ENCODE measurements at regions not wholly inside any gene's neighbourhood (a gene's known extent, or its start where the extent isn't known, plus 50 kb on each side); places are given as distances from the start of the nearest gene placed in this dataset.

DNA sequence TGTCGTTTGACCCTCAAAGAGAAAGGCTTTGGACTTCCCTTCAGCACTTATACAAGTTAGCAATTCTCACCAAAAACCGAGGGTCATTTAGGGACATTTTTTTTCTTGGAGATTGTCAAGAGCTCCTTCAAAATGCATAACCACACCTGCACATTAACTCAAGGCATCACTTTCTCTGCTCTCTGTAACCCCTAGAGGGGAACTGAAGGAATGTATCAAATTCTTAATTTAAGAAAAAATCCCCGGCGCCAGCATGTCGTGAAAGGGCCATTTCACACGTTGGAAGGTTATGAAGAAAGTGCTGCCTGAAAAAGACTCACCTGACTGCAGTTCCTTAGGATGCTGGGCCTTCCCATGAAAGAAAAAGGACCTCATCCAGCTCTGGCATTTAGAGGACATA, 131.6 kb upstream of the ZC3H12A start:
- ChIA-PET CTCF (no interaction called here), POLR2A (no interaction called here), RAD21 (ENCODE audit: low non-redundant PET in 1 of 2, low total read pairs in 2 of 2, uncharacterized antibody in 2 of 2, unreplicated experiment in 2 of 2) (no interaction called here)
- no peak overlapping the region for H2AFZ ChIP-seq (ENCODE audit: low read depth, low read length, poor library complexity, severe bottlenecking)
- no peaks in the 10 kb centered on the region for H3K9me2 ChIP-seq (ENCODE audit: insufficient read depth)
- H3K9ac ChIP-seq (ENCODE audit: low read length), result no peak overlapping the region
- no peak overlapping the region for H3K4me3 ChIP-seq (replicated peaks in 1 of 2; ENCODE audit: low read depth in 1 of 2, low read length in 2 of 2)
- BruUV-seq (replicated peaks), result no TSS peak
- intact Hi-C loops (cut with micrococcal nuclease), result no loop called here
- no peak overlapping the region for H3K4me2 ChIP-seq (ENCODE audit: low read length)
- no peaks in the 10 kb centered on the region for H4K20me1 ChIP-seq (ENCODE audit: insufficient read depth)
- DNase-seq (ENCODE audit: low read depth, low spot score), result no peak
- H3K27ac ChIP-seq (ENCODE audit: low read depth, low read length), result no peak overlapping the region
- H3K36me3 ChIP-seq (ENCODE audit: control insufficient read depth in 1 of 2, insufficient read depth in 2 of 2, low read length in 2 of 2), result no peaks in the 10 kb centered on the region
- H3K27me3 ChIP-seq (ENCODE audit: insufficient read depth, low read length), result peaks cover 20% of the 10 kb centered on the region; the same call in 1 of the 2 replicates
- H3K79me2 ChIP-seq (ENCODE audit: insufficient read depth, low read length), result no peaks in the 10 kb centered on the region
- H3K4me1 ChIP-seq (ENCODE audit: control insufficient read depth in 1 of 2, insufficient read depth in 2 of 2, low read length in 2 of 2), result no peaks in the 10 kb centered on the region
- TF ChIP-seq ELF1 (IDR thresholded peaks at IDR 0.05; ENCODE audit: borderline replicate concordance, low read depth) (no peak), SP1 (IDR thresholded peaks at IDR 0.05; ENCODE audit: low read depth) (no peak), SRF (IDR thresholded peaks at IDR 0.05; ENCODE audit: low read depth) (no peak)
- TF ChIP-seq, protein P1, sequence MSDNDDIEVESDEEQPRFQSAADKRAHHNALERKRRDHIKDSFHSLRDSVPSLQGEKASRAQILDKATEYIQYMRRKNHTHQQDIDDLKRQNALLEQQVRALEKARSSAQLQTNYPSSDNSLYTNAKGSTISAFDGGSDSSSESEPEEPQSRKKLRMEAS (IDR thresholded peaks at IDR 0.05), result no peak
- TF ChIP-seq, protein P2, sequence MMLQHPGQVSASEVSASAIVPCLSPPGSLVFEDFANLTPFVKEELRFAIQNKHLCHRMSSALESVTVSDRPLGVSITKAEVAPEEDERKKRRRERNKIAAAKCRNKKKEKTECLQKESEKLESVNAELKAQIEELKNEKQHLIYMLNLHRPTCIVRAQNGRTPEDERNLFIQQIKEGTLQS (IDR thresholded peaks at IDR 0.05), result no peak
- TF ChIP-seq, protein P3, sequence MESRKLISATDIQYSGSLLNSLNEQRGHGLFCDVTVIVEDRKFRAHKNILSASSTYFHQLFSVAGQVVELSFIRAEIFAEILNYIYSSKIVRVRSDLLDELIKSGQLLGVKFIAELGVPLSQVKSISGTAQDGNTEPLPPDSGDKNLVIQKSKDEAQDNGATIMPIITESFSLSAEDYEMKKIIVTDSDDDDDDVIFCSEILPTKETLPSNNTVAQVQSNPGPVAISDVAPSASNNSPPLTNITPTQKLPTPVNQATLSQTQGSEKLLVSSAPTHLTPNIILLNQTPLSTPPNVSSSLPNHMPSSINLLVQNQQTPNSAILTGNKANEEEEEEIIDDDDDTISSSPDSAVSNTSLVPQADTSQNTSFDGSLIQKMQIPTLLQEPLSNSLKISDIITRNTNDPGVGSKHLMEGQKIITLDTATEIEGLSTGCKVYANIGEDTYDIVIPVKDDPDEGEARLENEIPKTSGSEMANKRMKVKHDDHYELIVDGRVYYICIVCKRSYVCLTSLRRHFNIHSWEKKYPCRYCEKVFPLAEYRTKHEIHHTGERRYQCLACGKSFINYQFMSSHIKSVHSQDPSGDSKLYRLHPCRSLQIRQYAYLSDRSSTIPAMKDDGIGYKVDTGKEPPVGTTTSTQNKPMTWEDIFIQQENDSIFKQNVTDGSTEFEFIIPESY (IDR thresholded peaks at IDR 0.05; ENCODE audit: extremely low read depth, insufficient replicate concordance, low read length), result no peak
- TF ChIP-seq, protein P4, sequence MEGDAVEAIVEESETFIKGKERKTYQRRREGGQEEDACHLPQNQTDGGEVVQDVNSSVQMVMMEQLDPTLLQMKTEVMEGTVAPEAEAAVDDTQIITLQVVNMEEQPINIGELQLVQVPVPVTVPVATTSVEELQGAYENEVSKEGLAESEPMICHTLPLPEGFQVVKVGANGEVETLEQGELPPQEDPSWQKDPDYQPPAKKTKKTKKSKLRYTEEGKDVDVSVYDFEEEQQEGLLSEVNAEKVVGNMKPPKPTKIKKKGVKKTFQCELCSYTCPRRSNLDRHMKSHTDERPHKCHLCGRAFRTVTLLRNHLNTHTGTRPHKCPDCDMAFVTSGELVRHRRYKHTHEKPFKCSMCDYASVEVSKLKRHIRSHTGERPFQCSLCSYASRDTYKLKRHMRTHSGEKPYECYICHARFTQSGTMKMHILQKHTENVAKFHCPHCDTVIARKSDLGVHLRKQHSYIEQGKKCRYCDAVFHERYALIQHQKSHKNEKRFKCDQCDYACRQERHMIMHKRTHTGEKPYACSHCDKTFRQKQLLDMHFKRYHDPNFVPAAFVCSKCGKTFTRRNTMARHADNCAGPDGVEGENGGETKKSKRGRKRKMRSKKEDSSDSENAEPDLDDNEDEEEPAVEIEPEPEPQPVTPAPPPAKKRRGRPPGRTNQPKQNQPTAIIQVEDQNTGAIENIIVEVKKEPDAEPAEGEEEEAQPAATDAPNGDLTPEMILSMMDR (IDR thresholded peaks at IDR 0.05 in 2 of 3, conservative IDR thresholded peaks at IDR 0.05 in 1 of 3; ENCODE audit: borderline replicate concordance in 1 of 3, insufficient read depth in 1 of 3, low read depth in 2 of 3, low read length in 2 of 3), result peak in 1 of 3 experiments; percentile 25; a peak in 1 of 6 replicates
- ATAC-seq, result peak; percentile 50; the same call in 1 of the 2 replicates
- no peaks in the 10 kb centered on the region for H3K9me3 ChIP-seq (ENCODE audit: control insufficient read depth in 1 of 2, insufficient read depth in 1 of 2, low read depth in 1 of 2, low read length in 2 of 2)

All from HCT116 (cell line).